Glutamatergic neuron (in vitro differentiated cells): ENCODE measurements at regions not wholly inside any gene's neighbourhood (a gene's known extent, or its start where the extent isn't known, plus 50 kb on each side); places are given as distances from the start of the nearest gene placed in this dataset.
A peak's percentile ranks its signal among the peaks of the same experiment; 100 is the strongest.

Experiments
- DNase-seq: peaks from one replicate; pipeline ENCODE4 v3.0.0; 2022
- H3K27ac Mint-ChIP-seq: one replicate; pipeline ENCODE4 v1.8.0; 2020; ENCODE audit warnings: mild to moderate bottlenecking, mixed read lengths, inconsistent platforms; ENCODE audit not compliant: unreplicated experiment
- H3K27me3 Mint-ChIP-seq: one replicate; pipeline ENCODE4 v1.8.0; 2020; ENCODE audit warnings: mild to moderate bottlenecking, moderate library complexity, mixed read lengths, inconsistent platforms; ENCODE audit not compliant: unreplicated experiment
- H3K36me3 Mint-ChIP-seq: one replicate; pipeline ENCODE4 v1.8.0; 2020; ENCODE audit warnings: mild to moderate bottlenecking, mixed read lengths, inconsistent platforms; ENCODE audit not compliant: unreplicated experiment
- H3K4me1 Mint-ChIP-seq: one replicate; pipeline ENCODE4 v1.8.0; 2020; ENCODE audit warnings: mild to moderate bottlenecking, low read depth, mixed read lengths, inconsistent platforms; ENCODE audit not compliant: unreplicated experiment
- H3K4me3 Mint-ChIP-seq: one replicate; pipeline ENCODE4 v1.8.0; 2020; ENCODE audit warnings: mild to moderate bottlenecking, mixed read lengths, inconsistent platforms; ENCODE audit not compliant: unreplicated experiment
- H3K9me3 Mint-ChIP-seq: one replicate; pipeline ENCODE4 v1.8.0; 2020; ENCODE audit warnings: mild to moderate bottlenecking, moderate library complexity, mixed read lengths, inconsistent platforms; ENCODE audit not compliant: unreplicated experiment
- TF ChIP-seq, protein P1 (sequence below): fragments of 200-600 bp; sonication (generic); IDR thresholded peaks from one replicate; pipeline ENCODE4 v1.5.0; 2021; ENCODE audit not compliant: partially characterized antibody, unreplicated experiment

- Mint-ChIP-seq H3K27me3 (peaks cover 3% of the 10 kb centered on the region), H3K4me3 (no peak overlapping the region), H3K36me3 (peaks cover 8% of the 10 kb centered on the region), H3K9me3 (peaks cover 2% of the 10 kb centered on the region), H3K4me1 (peaks cover 21% of the 10 kb centered on the region), H3K27ac (no peak overlapping the region)
- DNase-seq, result no peak
- TF ChIP-seq, protein P1, sequence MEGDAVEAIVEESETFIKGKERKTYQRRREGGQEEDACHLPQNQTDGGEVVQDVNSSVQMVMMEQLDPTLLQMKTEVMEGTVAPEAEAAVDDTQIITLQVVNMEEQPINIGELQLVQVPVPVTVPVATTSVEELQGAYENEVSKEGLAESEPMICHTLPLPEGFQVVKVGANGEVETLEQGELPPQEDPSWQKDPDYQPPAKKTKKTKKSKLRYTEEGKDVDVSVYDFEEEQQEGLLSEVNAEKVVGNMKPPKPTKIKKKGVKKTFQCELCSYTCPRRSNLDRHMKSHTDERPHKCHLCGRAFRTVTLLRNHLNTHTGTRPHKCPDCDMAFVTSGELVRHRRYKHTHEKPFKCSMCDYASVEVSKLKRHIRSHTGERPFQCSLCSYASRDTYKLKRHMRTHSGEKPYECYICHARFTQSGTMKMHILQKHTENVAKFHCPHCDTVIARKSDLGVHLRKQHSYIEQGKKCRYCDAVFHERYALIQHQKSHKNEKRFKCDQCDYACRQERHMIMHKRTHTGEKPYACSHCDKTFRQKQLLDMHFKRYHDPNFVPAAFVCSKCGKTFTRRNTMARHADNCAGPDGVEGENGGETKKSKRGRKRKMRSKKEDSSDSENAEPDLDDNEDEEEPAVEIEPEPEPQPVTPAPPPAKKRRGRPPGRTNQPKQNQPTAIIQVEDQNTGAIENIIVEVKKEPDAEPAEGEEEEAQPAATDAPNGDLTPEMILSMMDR, result no peak
Measured at GRCh38 chr6:21970569-21971300, 326.1 kb downstream of the PRL start.

DNA sequence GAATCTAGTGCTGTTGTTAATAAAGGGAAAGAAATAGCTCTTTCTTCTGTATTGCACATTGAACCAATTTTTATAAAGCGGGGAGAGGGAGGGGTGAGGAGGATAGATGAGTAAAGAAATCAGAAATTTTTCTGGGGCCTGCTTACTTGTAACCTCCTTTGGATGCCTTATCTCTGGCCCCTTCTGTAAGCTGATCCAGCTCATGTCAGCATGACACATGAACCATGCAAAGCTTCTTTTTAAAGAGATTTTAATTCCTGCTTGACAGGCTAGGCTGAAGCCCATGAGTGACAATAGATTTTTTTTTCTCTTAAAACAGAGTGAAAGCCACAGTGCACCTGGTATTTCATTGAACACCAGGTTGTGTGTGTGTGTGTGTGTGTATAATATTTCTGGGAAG, 325.3 kb downstream of the PRL start:
- peaks cover 21% of the 10 kb centered on the region for H3K4me1 Mint-ChIP-seq
- DNase-seq, result no peak
- no peak overlapping the region for H3K4me3 Mint-ChIP-seq
- peaks cover 4% of the 10 kb centered on the region for H3K9me3 Mint-ChIP-seq
- H3K27ac Mint-ChIP-seq, result no peak overlapping the region
- H3K36me3 Mint-ChIP-seq, result peaks cover 8% of the 10 kb centered on the region
- TF ChIP-seq, protein P1, result no peak
- peaks cover 3% of the 10 kb centered on the region for H3K27me3 Mint-ChIP-seq

DNA sequence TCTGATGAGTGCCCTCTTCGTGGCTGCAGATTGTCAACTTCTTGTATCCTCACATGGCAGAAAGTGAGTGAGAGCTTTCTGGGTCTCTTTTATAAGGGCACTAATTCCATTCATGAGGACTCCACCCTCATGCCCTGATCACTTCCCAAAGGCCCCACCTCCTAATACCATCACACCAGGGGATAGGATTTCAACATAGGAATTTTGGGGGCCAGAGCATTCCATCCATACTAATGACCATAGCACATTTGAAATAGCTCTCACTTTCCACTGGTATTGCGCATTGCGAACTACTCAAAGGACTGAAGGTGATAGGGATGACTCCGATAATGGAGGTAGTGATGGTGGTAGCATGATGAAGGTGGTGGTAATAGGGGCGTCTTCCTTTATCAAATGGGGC, 324.3 kb downstream of the PRL start:
- H3K36me3 Mint-ChIP-seq, result peaks cover 8% of the 10 kb centered on the region
- H3K4me3 Mint-ChIP-seq, result no peak overlapping the region
- H3K4me1 Mint-ChIP-seq, result peaks cover 13% of the 10 kb centered on the region
- no peak overlapping the region for H3K27ac Mint-ChIP-seq
- TF ChIP-seq, protein P1, result no peak
- H3K27me3 Mint-ChIP-seq, result no peaks in the 10 kb centered on the region
- no peak for DNase-seq
- H3K9me3 Mint-ChIP-seq, result peaks cover 4% of the 10 kb centered on the region

DNA sequence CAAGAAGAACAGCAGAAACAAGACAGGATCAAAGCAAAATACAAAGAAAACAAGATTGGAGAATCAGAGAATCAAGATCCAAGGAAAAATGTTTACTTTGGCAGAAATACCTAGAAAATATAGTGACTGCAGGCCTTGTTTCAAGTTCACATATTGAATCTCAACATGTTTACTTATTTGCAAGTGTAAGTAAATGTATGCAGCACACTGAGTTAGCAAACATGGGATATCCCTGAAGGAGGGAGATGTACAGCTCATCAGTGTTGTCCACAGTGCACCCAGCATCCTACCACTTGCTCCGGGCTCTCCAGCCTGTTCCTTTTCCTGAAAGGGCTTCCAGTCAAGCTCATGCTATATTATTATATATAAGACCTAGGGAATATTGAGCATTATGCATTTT, 319.5 kb downstream of the PRL start:
- Mint-ChIP-seq H3K36me3 (peaks cover 34% of the 10 kb centered on the region), H3K27ac (no peak overlapping the region), H3K4me3 (no peak overlapping the region), H3K4me1 (no peaks in the 10 kb centered on the region), H3K27me3 (peaks cover 9% of the 10 kb centered on the region), H3K9me3 (peaks cover 11% of the 10 kb centered on the region)
- DNase-seq, result no peak
- TF ChIP-seq, protein P1, result no peak

GRCh38 chr6:21981235-21981833, 315.5 kb downstream of the PRL start:
- H3K27me3 Mint-ChIP-seq, result peaks cover 9% of the 10 kb centered on the region
- no peak overlapping the region for H3K27ac Mint-ChIP-seq
- peak overlapping the region; percentile 35 for H3K4me3 Mint-ChIP-seq
- TF ChIP-seq, protein P1, result no peak
- H3K9me3 Mint-ChIP-seq, result peaks cover 9% of the 10 kb centered on the region
- H3K36me3 Mint-ChIP-seq, result peaks cover 26% of the 10 kb centered on the region
- DNase-seq, result no peak
- no peaks in the 10 kb centered on the region for H3K4me1 Mint-ChIP-seq
